ENCODE measurements at regions not wholly inside any gene's neighbourhood (a gene's known extent, or its start where the extent isn't known, plus 50 kb on each side); places are given as distances from the start of the nearest gene placed in this dataset.

- no peak for TF ChIP-seq POLR2A (IDR thresholded peaks at IDR 0.05)
- no peak for TF ChIP-seq CTCF (IDR thresholded peaks at IDR 0.05)
- no peak for TF ChIP-seq POLR2AphosphoS5 (IDR thresholded peaks at IDR 0.05)
These were observed 58.5 kb upstream of the TMEM18 start for GRCh38 chr2:735670-736218.

All from stomach (tissue), 4 donors.